ENCODE measurements at regions not wholly inside any gene's neighbourhood (a gene's known extent, or its start where the extent isn't known, plus 50 kb on each side); places are given as distances from the start of the nearest gene placed in this dataset.

DNA sequence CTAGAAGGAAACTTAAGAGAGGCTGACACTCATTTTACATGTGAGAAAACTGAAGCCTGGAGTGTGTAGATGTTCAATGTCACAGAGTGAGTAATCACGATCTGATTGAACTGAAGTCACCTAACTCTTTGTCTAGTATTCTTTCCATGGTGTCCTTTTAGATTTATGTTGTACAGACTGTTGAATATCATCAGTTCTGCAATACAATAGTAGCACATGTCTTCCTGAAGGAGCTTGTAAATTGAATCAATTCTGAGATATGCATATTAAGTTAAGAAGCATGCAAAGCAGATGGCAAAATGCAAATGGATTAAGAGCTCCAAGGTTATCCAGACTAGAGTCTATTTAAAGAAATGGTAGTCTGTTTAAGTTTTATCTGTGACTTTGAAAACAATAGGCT is 484.9 kb upstream of the CRIM1 start:
- no peaks in the 10 kb centered on the region for H3K36me3 ChIP-seq
- H3K4me3 ChIP-seq = no peak overlapping the region
- H3K9me3 ChIP-seq = no peaks in the 10 kb centered on the region
- DNase-seq (ENCODE audit: low spot score in 2 of 2) = no peak
- WGBS, 2 donors = 64 to 69% methylated on average over 1 of the region's 1 CpG
- no peak overlapping the region for H3K27ac ChIP-seq
- no peaks in the 10 kb centered on the region for H3K4me1 ChIP-seq
- TF ChIP-seq POLR2A (IDR thresholded peaks at IDR 0.05) = no peak
- no peak for TF ChIP-seq EP300 (IDR thresholded peaks at IDR 0.05)
- TF ChIP-seq, protein P1, sequence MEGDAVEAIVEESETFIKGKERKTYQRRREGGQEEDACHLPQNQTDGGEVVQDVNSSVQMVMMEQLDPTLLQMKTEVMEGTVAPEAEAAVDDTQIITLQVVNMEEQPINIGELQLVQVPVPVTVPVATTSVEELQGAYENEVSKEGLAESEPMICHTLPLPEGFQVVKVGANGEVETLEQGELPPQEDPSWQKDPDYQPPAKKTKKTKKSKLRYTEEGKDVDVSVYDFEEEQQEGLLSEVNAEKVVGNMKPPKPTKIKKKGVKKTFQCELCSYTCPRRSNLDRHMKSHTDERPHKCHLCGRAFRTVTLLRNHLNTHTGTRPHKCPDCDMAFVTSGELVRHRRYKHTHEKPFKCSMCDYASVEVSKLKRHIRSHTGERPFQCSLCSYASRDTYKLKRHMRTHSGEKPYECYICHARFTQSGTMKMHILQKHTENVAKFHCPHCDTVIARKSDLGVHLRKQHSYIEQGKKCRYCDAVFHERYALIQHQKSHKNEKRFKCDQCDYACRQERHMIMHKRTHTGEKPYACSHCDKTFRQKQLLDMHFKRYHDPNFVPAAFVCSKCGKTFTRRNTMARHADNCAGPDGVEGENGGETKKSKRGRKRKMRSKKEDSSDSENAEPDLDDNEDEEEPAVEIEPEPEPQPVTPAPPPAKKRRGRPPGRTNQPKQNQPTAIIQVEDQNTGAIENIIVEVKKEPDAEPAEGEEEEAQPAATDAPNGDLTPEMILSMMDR (IDR thresholded peaks at IDR 0.05) = no peak
- H3K27me3 ChIP-seq = no peaks in the 10 kb centered on the region

DNA sequence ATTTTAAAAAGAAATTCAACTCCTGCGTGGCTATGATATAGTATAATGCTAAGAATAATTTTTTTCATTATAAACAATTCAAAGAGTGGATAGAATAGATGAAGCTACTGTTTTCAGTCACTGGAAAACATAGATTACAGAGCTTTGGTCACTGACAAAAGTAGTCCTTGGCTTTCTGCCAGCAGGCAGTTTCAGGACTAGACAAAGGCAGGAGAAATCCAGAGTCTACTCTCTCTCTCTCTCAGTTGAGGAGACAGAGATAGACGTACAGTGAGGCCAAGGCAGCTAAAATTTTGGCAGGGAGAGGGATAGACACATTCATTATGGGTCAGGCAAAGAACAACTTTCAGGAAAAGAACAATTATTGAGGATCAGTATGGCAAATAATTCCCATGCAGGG is 491.4 kb upstream of the CRIM1 start:
- TF ChIP-seq, protein P1 (IDR thresholded peaks at IDR 0.05) = no peak
- TF ChIP-seq EP300 (IDR thresholded peaks at IDR 0.05) (no peak), POLR2A (IDR thresholded peaks at IDR 0.05) (no peak)
- H3K9me3 ChIP-seq = no peaks in the 10 kb centered on the region
- H3K27ac ChIP-seq = no peak overlapping the region
- H3K4me3 ChIP-seq = no peak overlapping the region
- no peaks in the 10 kb centered on the region for H3K36me3 ChIP-seq
- H3K4me1 ChIP-seq = no peaks in the 10 kb centered on the region
- H3K27me3 ChIP-seq = no peaks in the 10 kb centered on the region
- whole genome bisulfite sequencing, 2 donors = 29 to 31% methylated on average over 2 of the region's 2 CpGs
- no peak for DNase-seq (ENCODE audit: low spot score in 2 of 2)

DNA sequence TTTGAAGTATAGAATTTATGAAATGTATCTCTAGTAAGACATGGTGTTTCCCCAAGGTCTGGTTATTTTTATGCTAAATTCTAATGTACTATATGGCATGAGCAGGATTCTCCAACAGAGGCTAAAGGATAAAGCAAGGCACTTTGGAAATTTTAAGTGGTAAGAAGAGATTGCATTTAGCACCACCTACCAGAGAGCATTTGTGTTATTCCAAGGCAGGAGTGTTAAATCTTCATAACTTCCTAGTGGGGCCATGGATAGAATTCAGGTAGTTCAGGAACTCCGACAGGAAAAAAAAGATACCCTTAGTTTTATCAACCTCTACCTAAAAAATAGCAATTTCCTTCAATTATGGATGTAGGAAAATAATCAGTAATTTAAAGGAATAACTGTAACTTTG is 497.4 kb upstream of the CRIM1 start:
- DNase-seq (ENCODE audit: low spot score in 2 of 2) = no peak
- Histone ChIP-seq H3K27me3 (no peaks in the 10 kb centered on the region), H3K27ac (no peak overlapping the region), H3K4me1 (no peaks in the 10 kb centered on the region), H3K4me3 (no peak overlapping the region), H3K36me3 (no peaks in the 10 kb centered on the region), H3K9me3 (no peaks in the 10 kb centered on the region)
- TF ChIP-seq POLR2A (IDR thresholded peaks at IDR 0.05) (no peak), EP300 (IDR thresholded peaks at IDR 0.05) (no peak)
- TF ChIP-seq, protein P1 (IDR thresholded peaks at IDR 0.05) = no peak
- WGBS, 2 donors = 95 to 96% methylated on average over 1 of the region's 1 CpG

GRCh38 chr2:35857498-35857897 is 498.1 kb upstream of the CRIM1 start:
- H3K36me3 ChIP-seq = no peaks in the 10 kb centered on the region
- H3K27ac ChIP-seq = no peak overlapping the region
- 72 to 78% methylated on average over 3 of the region's 3 CpGs for WGBS, 2 donors
- no peaks in the 10 kb centered on the region for H3K27me3 ChIP-seq
- TF ChIP-seq, protein P1 (IDR thresholded peaks at IDR 0.05) = no peak
- no peak for TF ChIP-seq EP300 (IDR thresholded peaks at IDR 0.05)
- no peak for TF ChIP-seq POLR2A (IDR thresholded peaks at IDR 0.05)
- H3K4me1 ChIP-seq = no peaks in the 10 kb centered on the region
- DNase-seq (ENCODE audit: low spot score in 2 of 2) = no peak
- H3K9me3 ChIP-seq = no peaks in the 10 kb centered on the region
- H3K4me3 ChIP-seq = no peak overlapping the region

DNA sequence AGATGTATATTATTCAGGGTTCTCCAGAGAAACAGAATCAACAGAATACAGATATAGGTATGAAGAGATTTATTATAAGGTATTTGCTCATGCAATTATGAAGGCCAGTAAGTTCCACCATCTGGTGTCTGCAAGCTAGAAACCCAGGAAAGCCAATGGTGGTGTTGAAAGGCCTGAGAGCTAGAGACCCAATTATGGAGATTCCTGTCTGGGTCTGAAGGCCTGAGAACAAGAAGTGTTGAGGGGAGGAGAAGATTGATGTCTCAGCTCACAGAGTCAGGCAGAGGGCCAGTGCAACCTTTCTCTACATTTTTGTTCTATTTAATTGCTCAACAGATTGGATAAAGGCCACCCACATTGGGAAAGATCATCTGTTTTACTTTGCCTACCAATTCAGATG is 524.2 kb upstream of the CRIM1 start:
- H3K4me1 ChIP-seq = no peaks in the 10 kb centered on the region
- no peak for DNase-seq (ENCODE audit: low spot score in 2 of 2)
- no peak for TF ChIP-seq EP300 (IDR thresholded peaks at IDR 0.05)
- no peak for TF ChIP-seq POLR2A (IDR thresholded peaks at IDR 0.05)
- TF ChIP-seq, protein P1 (IDR thresholded peaks at IDR 0.05) = no peak
- H3K4me3 ChIP-seq = no peak overlapping the region
- no peaks in the 10 kb centered on the region for H3K9me3 ChIP-seq
- no peaks in the 10 kb centered on the region for H3K36me3 ChIP-seq
- H3K27ac ChIP-seq = no peak overlapping the region
- no peaks in the 10 kb centered on the region for H3K27me3 ChIP-seq

All from tibial nerve (tissue), 4 donors.